ENCODE measurements at regions not wholly inside any gene's neighbourhood (a gene's known extent, or its start where the extent isn't known, plus 50 kb on each side); places are given as distances from the start of the nearest gene placed in this dataset.

DNA sequence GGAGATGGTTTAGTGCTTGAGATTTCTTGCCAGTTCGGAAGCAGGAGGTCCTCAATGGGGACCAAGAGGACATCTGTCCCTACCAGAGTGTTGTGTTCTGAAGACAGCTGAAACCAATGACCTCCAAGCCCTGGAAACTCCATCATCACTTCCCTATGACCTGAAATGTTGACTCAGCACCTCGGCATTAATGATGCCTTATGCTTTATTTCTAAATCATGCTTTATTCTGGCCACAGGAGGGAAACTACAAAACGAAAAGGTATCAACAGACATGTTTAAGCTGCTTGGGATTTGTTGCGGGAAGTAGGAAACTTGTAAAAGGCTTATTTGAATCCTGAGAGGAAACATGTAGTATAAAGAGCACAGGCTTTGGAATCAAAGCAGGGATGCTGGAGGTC is 389.1 kb upstream of the CHD6 start:
- H3K4ac ChIP-seq (ENCODE audit: low read depth, low read length), result no peak overlapping the region
- no peak for TF ChIP-seq RAD21 (IDR thresholded peaks at IDR 0.05; ENCODE audit: low read length)
- no peak for TF ChIP-seq MXI1 (IDR thresholded peaks at IDR 0.05; ENCODE audit: borderline replicate concordance, low read depth, low read length)
- TF ChIP-seq BHLHE40 (IDR thresholded peaks at IDR 0.05; ENCODE audit: low read depth, low read length), result no peak
- no peak for TF ChIP-seq RCOR1 (IDR thresholded peaks at IDR 0.05; ENCODE audit: insufficient replicate concordance, low read length)
- TF ChIP-seq NFE2L2 (IDR thresholded peaks at IDR 0.05; ENCODE audit: low read depth, low read length), result no peak
- no peak for TF ChIP-seq MAFK (IDR thresholded peaks at IDR 0.05; ENCODE audit: low read depth, low read length)
- H3K4me1 ChIP-seq (ENCODE audit: control insufficient read depth, insufficient read depth, low read length), result no peaks in the 10 kb centered on the region
- no peaks in the 10 kb centered on the region for H3K36me3 ChIP-seq (ENCODE audit: control insufficient read depth, insufficient read depth, low read length)
- no peak overlapping the region for H3K9ac ChIP-seq (ENCODE audit: low read depth, low read length)
- no peak overlapping the region for H3K4me2 ChIP-seq (ENCODE audit: low read depth, low read length)
- no peak for ATAC-seq (ENCODE audit: low read depth)
- WGBS, 2 experiments (ENCODE audit: extremely low coverage in 2 of 2, insufficient read length in 1 of 2), result 10% methylated on average over 2 of the region's 4 CpGs; no CpG with 5 or more reads in 1 of the 2 experiments
- no peaks in the 10 kb centered on the region for H3K79me1 ChIP-seq (ENCODE audit: low read depth in 1 of 2, low read length in 2 of 2)
- H3K23ac ChIP-seq (ENCODE audit: low read depth, low read length), result no peak overlapping the region
- no peak overlapping the region for H2BK120ac ChIP-seq (ENCODE audit: low read depth, low read length)
- no TSS peak for BruUV-seq (replicated peaks)
- no peak overlapping the region for H4K8ac ChIP-seq (ENCODE audit: low read depth in 2 of 2, low read length in 2 of 2)
- dilution Hi-C loops (cut with HindIII; ENCODE audit: low sequenced_read_pairs, unreplicated experiment), result no loop called here
- H2BK20ac ChIP-seq (ENCODE audit: low read depth, low read length), result no peak overlapping the region
- H4K91ac ChIP-seq (ENCODE audit: insufficient read depth, low read depth, low read length), result no peak overlapping the region
- H3K56ac ChIP-seq (ENCODE audit: extremely low read depth, insufficient read depth, low read length), result no peak overlapping the region
- DNase-seq, result no peak
- H3K4me3 ChIP-seq (ENCODE audit: insufficient read depth, low read depth, low read length), result no peak overlapping the region
- H3K9me1 ChIP-seq (ENCODE audit: insufficient read depth, low read length), result no peaks in the 10 kb centered on the region
- H2AK5ac ChIP-seq (ENCODE audit: low read depth, low read length), result no peak overlapping the region
- H3K14ac ChIP-seq (replicated peaks; ENCODE audit: low read depth, low read length), result no peak overlapping the region
- no peak overlapping the region for H2AFZ ChIP-seq (replicated peaks; ENCODE audit: low read length, poor library complexity)
- no peak overlapping the region for H4K5ac ChIP-seq (ENCODE audit: low read depth, low read length)
- no peak overlapping the region for H3K27ac ChIP-seq (ENCODE audit: insufficient read depth, low read length)
- H3K18ac ChIP-seq (ENCODE audit: low read depth, low read length), result no peak overlapping the region
- ChIA-PET POLR2A (ENCODE audit: unreplicated experiment) (no interaction called here), CTCF (no interaction called here)
- no peaks in the 10 kb centered on the region for H4K20me1 ChIP-seq (ENCODE audit: insufficient read depth, low read length)
- no peaks in the 10 kb centered on the region for H3K27me3 ChIP-seq (ENCODE audit: control insufficient read depth, insufficient read depth, low read length)
- H2AK9ac ChIP-seq (replicated peaks; ENCODE audit: low read depth, low read length, poor library complexity), result no peak overlapping the region
- peaks cover 11% of the 10 kb centered on the region for H3K9me3 ChIP-seq (ENCODE audit: control insufficient read depth, insufficient read depth, low read length)
- intact Hi-C loops (cut with micrococcal nuclease), result no loop called here
- H2BK15ac ChIP-seq (ENCODE audit: low read depth, low read length), result no peak overlapping the region
- H2BK5ac ChIP-seq (ENCODE audit: low read depth, low read length, poor library complexity, severe bottlenecking), result no peak overlapping the region
- in situ Hi-C loops (cut with MboI; ENCODE audit: low sequenced_read_pairs), result no loop called here
